HG03039 (cell line): ENCODE measurements at regions not wholly inside any gene's neighbourhood (a gene's known extent, or its start where the extent isn't known, plus 50 kb on each side); places are given as distances from the start of the nearest gene placed in this dataset.
"Not testable (repeated sequence)": the region's sequence is repeated elsewhere in the genome, so short reads cannot be mapped to it uniquely, and the experiment has no call there.

Experiments
- ATAC-seq: cut with Tn5 transposase; IDR thresholded peaks from one replicate; pipeline ENCODE4 v1.9.1; 2021; ENCODE audit warnings: mild to moderate bottlenecking, moderate library complexity; ENCODE audit not compliant: unreplicated experiment

DNA sequence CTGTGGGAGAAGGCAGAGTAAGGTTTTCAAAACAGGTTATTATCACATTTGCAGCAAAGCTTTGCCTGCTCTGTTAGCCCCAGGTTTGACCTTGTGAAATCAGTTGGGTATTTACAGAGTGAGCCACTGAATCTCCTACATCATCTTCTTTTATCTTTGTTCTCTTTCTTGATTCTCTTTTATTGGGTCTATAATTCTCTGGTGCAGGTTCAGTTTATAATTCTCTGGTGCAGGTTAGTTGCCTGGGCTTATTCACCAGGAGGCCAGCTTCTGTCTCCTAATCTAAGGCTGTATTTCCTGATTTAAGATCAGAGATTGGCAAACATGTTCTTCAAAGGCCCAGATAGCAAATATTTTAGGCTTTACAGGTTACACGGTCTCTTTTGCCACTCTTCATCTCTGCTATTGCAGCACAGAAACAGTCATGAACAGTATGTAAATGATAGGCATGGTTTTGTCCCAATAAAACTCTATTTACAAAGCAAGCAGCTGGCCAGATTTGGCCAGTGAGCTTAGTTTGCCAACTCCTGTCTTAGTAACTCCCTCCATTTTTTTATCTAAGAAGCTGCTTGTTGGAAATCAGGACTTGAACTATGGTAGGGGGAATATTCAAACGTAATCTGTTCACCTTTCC, 205.0 kb upstream of the RIMS1 start:
- ATAC-seq = no peak

DNA sequence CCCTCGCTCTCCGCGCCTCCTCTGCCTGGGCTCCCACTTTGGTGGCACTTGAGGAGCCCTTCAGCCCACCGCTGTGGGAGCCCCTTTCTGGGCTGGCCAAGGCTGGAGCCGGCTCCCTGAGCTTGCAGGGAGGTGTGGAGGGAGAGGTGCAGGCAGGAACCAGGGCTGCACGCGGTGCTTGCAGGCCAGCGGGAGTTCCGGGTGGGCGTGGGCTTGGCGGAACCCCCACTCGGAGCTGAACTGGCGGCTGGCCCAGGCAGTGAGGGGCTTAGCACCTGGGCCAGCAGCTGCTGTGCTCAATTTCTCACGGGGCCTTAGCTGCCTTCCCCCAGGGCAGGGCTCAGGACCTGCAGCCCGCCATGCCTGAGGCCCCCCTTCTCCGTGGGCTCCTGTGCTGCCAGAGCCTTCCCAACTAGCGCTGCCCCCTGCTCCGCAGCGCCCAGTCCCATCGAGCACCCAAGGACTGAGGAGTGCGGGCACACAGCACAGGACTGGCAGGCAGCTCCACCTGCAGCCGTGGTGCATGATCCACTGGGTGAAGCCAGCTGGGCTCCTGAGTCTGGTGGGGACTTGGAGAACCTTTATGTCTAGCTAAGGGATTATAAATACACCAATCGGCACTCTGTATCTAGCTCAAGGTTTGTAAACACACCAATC, 200.2 kb upstream of the RIMS1 start:
- ATAC-seq = not testable (repeated sequence)

DNA sequence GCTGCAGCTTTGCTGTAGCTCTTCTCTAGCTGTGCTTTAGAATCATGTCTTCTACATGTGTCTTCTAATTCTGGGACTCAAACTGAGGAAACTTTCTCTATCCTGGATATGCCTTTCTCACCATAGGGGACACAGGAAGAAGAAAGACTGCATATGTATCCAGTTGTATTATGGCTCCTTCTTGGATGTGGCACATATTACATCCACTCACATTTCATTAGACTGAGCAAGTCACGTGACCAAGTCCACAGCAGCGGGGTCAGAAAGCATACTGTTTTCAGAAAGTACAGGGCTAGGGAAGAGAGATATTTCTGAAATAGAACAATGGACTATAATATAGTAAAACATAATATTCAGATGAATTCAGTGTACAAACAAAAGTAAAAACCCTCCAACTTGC, 187.6 kb upstream of the RIMS1 start:
- no peak for ATAC-seq

DNA sequence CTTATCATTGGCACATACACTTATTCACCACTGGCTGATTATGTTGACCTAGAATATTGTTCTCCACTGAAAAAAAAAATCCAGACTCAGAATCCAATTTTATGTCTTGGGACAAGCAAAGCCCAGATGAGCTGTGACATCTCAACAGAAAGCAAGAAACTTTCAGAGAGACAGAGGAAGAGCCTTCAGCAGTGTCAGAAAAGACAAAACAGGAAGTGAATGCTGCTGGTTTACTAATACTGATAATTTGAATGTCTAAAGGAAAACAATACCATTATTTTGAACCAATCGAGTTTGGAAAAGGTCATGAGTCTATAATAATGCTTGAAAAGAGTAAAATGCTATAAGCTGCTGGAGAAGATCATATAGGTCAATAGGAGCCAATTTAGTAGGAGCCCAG, 179.8 kb upstream of the RIMS1 start:
- no peak for ATAC-seq

DNA sequence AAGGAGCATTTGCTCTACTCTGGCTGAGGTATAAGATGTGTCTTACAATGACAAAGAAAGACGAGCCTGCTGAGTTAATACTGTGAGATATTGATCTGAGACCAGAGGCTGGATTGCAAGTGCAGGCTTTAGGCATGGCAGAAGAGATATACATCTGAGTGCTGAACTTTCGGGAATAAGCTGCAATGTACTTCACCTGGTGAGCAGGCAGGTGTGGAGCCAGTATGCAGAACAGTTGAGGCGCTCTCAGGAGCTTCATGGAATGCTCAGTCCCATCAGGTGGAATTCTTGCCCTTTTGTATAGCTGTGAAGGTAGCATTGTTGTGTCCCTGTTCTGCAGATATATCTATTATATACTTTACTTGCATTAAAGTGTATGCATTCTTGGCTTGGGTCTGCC, 179.3 kb upstream of the RIMS1 start:
- no peak for ATAC-seq

DNA sequence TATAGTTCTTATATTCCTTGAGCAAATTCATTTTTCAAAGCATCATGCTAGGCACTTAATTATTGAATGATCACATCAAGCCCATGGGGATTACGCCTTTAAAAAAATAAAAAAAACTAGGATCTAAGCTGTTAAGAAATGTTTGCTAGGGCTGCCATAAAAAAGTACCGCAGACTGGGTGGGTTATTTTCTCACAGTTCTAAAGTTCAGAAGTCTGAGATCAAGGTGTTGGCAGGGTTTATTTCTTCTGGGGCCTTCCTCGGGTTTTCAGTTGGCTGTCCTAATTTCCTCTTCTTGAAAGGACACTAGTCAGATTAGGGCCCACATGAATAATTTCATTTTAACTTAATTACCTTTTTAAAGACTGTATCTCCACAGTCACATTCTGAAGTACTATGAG, 165.6 kb upstream of the RIMS1 start:
- no peak for ATAC-seq

DNA sequence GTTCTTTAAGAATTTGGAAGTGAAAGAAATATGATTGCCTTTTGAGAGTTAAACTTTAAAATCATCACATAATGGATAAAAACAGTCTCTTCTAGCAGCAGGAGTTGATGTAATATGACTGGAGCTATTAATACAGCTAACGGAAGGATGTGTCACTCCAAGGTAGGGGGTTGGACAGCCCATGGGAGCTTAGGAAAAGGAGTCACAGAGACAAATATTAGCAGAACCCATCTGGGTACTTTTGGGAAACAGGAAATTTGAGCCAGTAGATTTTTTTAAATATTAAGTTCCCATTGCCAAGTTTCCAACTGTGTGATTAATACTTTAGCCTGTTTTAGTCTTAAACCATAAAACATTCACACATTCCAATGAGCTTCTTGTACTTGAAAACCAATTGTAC, 164.7 kb upstream of the RIMS1 start:
- ATAC-seq = no peak

DNA sequence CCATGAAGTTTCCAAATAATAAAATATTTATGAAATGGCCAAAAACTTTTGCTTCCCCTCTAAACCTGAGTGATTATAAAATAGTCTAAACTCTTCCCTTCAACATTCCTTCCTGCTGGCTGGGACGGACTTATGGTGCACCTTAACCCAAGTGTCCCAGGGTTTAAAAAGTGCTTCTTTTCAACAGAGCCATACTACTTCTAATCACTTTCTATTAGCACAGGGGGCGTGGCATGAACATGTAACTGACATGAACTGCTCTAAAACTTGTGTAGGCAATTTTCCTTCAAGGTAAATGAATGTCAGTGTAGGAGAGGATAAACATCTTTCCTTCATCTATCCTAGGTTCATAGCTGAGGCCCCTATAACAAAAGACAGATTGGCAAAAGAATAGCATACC, 163.6 kb upstream of the RIMS1 start:
- ATAC-seq = no peak

DNA sequence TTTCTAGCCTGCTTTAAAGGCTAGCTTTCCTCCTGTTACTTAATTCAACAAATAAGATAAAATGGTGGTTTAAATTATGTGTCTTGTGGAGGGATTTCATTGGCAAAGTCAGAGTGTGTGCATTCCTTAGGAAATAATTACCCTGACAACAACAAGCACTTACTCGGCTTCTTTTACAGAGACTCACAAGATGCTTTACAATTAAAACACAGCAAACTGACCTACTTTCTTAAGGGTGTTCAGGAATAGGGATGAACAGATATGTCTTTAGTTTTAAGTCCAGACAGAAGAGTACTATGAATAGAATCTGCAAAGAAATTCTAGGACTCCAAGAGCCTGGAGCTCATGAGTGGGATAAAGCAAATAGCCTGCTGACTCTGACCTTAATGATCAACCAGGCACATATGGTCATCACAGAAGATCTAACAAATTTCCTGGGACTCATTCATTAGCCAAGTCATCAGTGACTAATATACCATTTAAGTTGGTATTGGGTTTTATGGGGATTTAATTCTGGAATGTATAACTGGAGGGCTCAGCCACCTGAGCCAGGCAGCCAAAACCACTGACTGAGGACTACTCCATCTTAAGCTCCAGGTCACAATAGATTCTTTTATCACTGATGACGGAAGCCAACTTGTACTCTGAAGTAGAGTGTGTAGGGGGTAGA, 161.8 kb upstream of the RIMS1 start:
- ATAC-seq = no peak

DNA sequence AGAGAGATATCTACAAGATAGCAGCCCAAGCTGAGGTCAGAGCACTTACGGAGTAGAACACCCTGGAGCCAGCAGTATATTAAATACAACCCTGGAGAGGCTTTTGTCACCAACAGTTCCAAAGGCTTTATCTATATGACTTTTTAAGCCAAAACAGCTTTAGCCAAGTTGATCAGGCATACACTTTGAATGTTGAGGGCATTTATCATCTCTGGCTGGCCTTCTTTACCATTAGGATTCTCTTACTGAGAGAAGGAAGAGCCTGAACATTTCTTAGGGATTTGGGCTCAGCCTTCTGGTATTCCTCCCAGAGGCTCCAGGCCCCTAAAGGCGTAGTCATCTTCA, 161.3 kb upstream of the RIMS1 start:
- ATAC-seq = no peak

DNA sequence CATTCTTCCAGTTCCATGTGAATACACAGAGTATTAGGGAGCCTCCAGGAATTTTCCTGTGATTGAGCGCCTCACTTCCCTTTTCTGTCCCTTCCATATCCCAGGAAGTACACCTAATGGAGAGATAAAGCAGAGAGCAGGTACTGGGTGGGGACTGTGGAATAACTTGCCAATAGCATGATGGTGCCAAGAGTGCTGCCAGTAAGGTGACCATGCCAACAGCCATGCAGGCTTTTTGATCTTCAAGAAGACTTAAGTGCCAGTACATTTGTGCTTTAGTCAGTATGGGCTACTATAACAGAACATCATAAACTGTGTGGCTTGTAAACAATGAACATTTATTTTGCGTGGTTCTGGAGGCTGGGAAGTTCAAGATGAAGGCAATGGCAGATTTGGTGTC, 160.2 kb upstream of the RIMS1 start:
- no peak for ATAC-seq

DNA sequence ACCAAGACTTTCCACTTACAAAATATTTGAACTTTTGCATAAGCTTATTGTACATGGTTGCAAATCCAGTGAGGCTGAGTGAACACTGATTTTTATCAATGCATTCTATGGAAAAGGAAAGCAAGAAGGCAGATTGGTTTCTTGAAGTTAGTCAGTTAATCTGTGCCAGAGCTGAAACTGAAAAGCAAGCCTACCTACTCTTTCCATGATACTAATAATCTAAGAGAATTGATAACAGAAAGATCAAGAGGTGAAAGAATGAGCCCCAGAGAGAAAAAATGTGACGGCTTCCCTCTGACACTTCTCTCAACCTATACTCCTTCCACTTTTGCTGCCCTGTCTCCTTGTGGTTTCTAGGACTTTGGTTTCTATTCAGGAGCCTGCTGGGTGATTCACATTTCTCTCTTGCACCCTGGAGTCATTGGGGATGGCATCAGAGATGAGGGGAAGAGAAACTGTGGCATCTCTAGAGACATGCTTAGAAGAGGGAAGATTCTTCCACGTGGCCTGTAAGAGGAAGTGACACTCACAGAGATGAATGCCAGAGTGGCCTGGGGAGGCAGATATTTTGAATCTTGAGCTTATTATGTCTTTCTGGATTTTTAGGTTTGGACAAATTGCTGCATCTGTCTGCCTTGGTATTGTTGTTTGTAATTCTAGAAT, 158.6 kb upstream of the RIMS1 start:
- peak; percentile 88 for ATAC-seq

DNA sequence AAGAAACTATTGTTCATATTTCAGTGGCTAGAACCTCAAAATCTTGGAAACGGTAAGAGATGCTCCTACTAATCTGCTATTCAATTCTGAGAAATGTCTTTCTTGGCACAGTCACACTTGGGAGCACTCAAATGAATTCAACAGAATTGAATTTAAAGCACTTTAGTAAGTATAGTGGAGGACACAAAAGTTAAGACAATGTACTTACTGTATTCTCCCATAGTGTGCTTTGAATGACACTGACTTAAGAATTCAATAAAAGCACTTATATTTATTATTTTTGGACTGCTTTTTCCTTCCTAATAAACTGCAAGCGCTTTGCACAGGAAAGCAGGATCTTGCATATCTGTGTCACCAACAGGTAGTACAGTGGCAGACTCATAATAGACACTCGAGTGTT, 156.1 kb upstream of the RIMS1 start:
- no peak for ATAC-seq

DNA sequence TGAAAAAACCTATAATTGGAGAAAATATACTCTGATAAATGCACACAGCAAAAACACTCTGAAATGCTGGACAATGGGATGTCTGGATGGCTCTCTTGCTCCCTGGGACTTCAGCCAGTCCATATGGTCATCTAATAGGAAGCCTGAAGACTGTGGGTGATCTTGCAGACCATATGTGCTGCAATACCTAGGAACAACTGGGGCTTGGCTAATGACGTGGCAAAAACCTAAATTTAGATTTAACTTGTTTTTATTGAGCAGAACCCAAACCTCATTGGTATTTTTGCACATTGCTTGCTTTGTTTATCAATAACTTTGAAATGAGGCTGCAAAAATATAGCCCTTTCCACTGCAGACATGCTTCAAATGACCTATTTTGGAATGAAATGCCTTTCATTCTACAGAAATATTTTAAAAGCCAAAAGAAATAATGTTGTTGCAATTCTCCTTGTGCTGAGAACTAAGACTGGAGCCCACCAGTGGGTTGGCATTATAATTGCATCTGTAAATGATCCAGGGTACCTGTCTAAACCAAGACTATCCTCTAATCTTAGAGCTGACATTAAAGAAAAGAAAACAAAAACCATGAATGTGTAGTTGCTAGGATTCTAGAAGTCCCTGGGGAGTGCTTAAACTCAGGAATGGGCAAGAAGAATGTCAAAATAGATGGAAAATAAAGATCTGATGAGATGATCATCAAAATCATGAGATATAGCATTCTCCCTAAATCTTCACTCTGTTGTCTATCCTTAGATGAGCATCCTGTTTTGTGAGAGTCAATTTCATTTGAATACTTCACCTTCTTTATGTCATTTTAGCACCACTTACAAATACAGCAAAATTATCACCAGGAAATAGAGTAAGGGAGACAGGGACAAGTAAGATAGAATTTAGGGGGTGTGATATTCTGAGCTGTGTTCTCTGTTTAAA, 152.1 kb upstream of the RIMS1 start:
- ATAC-seq = no peak

DNA sequence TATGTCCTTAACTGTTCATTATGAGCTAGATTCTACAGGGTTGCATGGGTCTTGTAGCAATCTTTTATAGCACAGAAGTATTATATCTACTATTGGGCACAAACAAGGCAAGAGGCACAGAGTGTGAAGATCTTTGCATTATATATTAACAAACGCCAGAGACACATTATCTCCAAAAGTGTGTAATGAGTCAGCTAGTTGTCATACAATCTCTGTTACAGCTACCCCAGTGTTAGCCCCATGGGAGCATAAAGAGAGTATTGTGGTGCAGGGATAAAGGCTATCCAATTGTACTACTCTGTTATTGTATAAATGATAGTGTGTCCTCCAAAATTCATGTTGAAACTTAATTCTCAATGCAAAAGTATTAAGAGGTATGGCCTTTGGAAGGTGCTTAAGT, 148.4 kb upstream of the RIMS1 start:
- no peak for ATAC-seq

DNA sequence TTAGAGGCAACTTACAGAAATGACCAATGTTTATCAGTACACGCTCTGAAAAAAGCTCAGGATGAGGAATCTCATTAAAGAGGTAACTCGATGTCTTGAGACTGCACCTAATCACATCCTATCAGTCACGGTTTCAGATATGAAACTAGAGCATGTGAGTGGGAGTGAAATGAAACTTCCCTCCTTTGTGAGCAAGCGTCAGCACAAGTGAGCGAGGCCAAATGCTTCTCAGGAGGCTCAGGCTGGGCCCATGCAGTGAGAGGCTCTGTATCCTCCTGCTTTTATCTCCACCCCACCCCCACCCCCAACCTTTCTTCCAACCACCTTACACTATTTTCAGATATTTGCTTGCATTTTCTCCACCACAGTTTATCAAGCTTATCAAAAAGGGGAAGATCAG, 140.8 kb upstream of the RIMS1 start:
- peak; percentile 65 for ATAC-seq

DNA sequence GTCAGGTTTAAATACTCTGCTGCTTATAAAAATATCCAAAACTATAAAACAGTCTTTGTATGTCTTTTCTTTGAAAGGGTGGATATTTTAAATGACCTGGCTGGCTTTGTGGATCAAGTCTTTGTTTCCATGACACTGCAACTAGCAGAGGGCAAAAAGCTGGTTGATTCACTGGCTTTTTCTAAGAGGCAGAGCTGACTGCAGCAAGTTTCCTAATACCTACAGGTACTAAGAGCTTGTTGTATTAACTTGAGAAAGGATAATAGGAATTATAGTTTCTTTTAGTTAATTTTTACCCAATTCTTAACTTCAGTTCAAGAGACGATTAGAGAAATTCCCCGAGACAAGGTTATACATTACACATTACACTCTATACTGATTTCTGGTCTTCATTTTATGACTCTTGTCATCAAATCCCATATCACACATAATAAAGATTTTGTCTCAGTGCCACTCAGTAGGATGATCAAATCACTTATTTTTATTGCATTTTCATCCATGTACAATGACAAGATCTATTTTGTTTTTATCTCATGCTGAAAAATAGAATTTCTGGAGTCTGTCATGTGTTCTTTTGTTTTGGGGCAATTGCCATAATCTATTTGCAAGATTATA, 120.1 kb upstream of the RIMS1 start:
- ATAC-seq = no peak

DNA sequence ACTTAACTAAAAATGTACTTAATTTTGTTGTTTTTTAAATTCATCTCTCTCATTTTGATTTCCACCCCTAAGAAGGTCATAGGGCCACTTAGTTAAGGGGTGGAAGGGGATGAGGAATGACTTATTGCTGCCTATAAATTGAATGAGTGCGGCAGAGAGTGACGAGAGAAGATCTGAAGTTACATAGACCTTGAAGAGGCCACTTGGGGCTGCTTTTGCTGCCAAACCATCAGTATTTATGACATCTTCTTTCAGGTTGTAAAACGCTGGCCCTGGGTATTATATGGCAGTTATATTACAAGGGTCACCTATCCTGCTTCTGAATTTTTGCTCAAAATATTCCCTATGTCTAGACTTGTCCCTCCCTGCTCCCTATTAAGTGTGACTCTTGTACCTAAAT, 119.6 kb upstream of the RIMS1 start:
- ATAC-seq = no peak

DNA sequence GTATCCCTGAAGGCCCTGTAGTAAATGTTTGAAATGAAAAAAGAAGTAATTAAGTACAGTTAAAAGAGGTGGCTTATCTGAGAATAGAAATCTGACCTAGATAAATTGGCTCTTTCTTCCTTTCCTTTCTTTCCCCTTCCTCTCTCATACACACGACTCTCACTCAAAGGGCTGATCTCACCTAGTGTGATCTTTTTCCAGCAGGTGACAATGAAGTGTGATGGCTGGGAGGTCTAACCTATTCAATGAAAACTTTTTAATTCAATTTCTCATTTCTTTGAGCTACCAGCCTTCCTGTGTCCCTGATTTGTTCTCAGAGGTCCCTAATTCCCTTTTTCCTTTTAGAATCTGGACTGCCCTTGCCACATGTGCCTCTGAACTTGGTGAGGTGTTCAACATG, 118.0 kb upstream of the RIMS1 start:
- no peak for ATAC-seq

DNA sequence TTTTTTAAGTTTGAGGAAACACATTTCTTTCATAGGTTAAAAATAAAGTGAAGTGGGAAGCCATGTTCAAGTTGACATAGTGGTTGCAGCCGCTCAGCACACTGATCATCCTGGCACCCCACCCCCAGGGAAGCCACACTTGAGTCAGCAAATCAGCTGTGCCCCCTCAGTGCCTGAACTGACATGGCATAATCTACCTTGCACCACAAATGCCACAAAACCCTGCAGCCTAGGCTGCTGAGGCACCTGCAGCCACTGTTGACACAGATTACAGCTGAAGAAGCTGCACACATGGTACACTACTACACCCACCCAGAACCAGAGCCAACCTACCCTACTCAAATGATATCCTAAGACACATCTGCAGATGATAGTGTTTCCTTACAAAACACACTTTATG, 77.5 kb upstream of the RIMS1 start:
- no peak for ATAC-seq

DNA sequence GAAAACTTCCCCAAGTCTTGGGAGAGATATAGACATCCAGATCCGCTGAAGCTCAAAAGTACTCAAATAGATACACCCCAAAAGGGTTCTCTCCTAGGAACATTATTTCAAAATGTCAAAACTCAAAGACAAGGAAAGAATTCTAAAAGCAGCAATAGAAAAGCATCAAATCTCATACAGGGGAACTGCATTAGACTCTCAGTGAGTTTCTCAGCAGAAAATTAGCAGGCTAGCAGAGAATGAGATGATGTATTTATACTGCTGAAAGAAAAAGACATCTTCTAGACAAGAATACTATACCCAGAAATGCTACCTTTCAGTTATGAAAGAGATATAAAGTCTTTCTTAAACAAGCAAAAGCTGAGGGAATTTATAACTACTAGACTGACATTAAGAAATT, 75.5 kb upstream of the RIMS1 start:
- ATAC-seq = no peak
